Cardiac fibroblast (primary cell): ENCODE measurements at regions not wholly inside any gene's neighbourhood (a gene's known extent, or its start where the extent isn't known, plus 50 kb on each side); places are given as distances from the start of the nearest gene placed in this dataset.

ENCODE experiments used
- DNase-seq, 2 donors: peaks; one replicate each; pipeline versions ENCODE4 v3.0.0 to v3.0.0-alpha.2; 2010; ENCODE audit warnings: low read depth in 2 of 2
- H3K4me3 ChIP-seq, 2 donors: replicated peaks in 1 of 2; 1 replicate in 1 of 2; 2 replicates in 1 of 2; pipeline ENCODE4 v1.5.1; 2011; ENCODE audit warnings: low read depth in 2 of 2, low read length in 2 of 2, mild to moderate bottlenecking in 2 of 2, moderate library complexity in 1 of 2
- CTCF ChIP-seq: IDR thresholded peaks from one replicate; pipeline ENCODE4 v1.5.1; 2011; ENCODE audit warnings: low read depth, mild to moderate bottlenecking, low read length, inconsistent platforms

GRCh38 chr18:72246076-72246475, 298.1 kb downstream of the CBLN2 start:
- no peak for DNase-seq
- H3K4me3 ChIP-seq = no peak overlapping the region
- TF ChIP-seq CTCF = no peak

DNA sequence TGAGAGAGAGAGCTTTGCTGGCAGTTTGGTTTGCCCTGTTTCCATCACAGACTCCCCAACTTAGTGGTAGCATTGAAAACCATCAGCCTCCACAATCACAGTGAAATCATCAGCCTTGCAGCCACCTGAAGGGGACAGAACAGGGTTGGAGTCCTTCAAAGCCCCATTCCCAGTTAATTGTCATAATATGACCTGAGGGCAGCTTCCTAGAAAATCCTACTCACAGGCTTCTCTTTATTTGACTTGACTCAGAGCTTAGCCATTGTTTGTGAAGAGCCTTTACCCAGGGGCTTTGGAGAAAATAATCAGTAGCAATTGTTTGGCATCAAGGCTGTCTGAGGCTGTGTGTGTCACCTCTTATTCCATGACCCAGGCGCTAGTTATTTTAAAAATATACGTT, 308.7 kb downstream of the CBLN2 start:
- TF ChIP-seq CTCF = no peak
- no peak overlapping the region for H3K4me3 ChIP-seq
- no peak for DNase-seq

DNA sequence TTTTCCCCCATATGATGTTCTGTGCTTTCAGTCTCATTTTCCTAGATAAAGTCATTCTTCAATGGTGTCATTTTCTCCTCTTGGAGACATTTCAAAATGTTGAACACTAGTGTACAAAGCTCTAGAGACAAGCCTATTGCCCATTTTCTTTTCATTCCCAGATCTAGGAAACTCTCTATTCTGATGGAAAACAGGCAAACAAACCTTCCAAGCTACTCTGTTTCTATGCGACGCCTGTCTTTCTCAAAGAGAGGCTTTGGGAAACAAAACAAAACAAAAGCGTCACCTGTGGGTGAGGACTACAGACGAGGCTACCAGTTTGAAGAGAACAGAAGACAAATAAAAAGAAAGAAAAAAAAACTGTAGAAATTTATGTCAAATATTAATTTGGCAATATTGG, 311.0 kb downstream of the CBLN2 start:
- TF ChIP-seq CTCF = no peak
- no peak overlapping the region for H3K4me3 ChIP-seq
- DNase-seq = no peak

GRCh38 chr18:72232644-72233043, 311.5 kb downstream of the CBLN2 start:
- no peak overlapping the region for H3K4me3 ChIP-seq
- DNase-seq = no peak
- TF ChIP-seq CTCF = no peak

DNA sequence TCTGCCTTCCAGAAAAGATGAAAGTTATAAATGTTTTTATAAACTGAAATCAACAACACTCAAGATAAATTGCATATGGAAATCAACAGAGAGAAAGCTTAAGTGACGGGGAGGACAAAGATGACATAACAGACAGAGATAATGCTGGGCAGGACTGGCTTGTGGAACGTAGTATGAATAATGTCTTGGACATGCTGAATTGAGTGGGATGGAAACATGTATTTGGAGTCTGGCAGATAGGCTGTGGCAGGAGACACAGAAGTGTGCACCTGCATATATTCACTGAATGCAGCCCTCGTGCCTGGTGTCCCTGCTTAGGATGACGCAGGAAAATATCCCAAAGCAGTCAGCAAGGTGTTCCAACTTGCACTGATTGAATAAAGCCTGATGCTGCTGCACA, 318.2 kb downstream of the CBLN2 start:
- no peak overlapping the region for H3K4me3 ChIP-seq
- no peak for DNase-seq
- no peak for TF ChIP-seq CTCF

DNA sequence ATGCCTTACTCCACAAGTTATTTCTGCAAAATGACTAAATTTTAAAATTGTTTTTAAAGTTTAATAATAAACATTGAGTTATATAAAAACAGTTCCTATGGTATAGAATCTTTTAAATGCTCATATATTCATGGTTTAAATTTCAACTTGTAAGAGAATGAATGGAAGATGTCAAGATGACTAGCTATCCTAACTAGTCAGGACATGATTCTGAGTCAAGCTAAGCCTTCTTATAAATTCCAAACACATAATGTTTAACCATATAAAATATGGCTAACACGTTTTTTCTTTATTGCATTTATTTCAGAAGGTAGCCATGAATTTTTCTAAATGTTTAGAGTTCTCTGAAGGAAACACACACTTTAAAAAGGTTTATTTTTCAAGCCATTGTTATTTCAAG, 320.4 kb downstream of the CBLN2 start:
- DNase-seq = no peak
- no peak for TF ChIP-seq CTCF
- no peak overlapping the region for H3K4me3 ChIP-seq

- H3K4me3 ChIP-seq = no peak overlapping the region
- TF ChIP-seq CTCF = no peak
- DNase-seq = no peak
Observed at GRCh38 chr18:72208920-72209676, 335.0 kb downstream of the CBLN2 start.
